ENCODE measurements at regions not wholly inside any gene's neighbourhood (a gene's known extent, or its start where the extent isn't known, plus 50 kb on each side); places are given as distances from the start of the nearest gene placed in this dataset.

DNA sequence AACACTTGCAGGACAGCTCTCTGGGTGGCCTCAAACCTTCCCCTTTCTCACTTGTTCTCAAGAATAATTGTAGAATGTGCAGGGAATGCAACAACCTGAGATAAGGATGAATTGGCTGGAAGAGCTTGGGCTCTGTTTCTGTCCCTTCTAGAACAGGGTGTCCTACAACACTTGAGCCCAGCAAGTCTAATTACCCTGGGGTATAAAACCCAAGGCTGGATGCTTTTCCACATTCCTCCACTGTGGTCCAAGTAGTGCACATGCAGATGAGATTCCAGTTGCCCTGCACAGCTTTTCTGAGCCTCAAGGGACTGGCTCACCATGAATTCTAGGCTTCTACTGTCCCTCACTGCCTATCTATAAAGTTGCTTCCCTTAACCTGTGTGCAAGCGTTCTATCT lies 140.8 kb upstream of the SPATS2L start:
- TF ChIP-seq, protein P1, sequence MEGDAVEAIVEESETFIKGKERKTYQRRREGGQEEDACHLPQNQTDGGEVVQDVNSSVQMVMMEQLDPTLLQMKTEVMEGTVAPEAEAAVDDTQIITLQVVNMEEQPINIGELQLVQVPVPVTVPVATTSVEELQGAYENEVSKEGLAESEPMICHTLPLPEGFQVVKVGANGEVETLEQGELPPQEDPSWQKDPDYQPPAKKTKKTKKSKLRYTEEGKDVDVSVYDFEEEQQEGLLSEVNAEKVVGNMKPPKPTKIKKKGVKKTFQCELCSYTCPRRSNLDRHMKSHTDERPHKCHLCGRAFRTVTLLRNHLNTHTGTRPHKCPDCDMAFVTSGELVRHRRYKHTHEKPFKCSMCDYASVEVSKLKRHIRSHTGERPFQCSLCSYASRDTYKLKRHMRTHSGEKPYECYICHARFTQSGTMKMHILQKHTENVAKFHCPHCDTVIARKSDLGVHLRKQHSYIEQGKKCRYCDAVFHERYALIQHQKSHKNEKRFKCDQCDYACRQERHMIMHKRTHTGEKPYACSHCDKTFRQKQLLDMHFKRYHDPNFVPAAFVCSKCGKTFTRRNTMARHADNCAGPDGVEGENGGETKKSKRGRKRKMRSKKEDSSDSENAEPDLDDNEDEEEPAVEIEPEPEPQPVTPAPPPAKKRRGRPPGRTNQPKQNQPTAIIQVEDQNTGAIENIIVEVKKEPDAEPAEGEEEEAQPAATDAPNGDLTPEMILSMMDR (IDR thresholded peaks at IDR 0.05 in 4 of 5, conservative IDR thresholded peaks at IDR 0.05 in 1 of 5), result no peak
- no peak for TF ChIP-seq POLR2A (IDR thresholded peaks at IDR 0.05)
